Endothelial cell of umbilical vein (primary cell): ENCODE measurements at regions not wholly inside any gene's neighbourhood (a gene's known extent, or its start where the extent isn't known, plus 50 kb on each side); places are given as distances from the start of the nearest gene placed in this dataset.

Source experiments
- BruUV-seq: library from RNA; stranded (reverse); fragments of 400-500 nt; replicated peaks from 2 replicates; lab custom pipeline; 2021; lab: Mats Ljungman, UMichigan
- CTCF ChIA-PET: fragments of 300-600, 350-600 bp; sonication (Branson Sonifier 250); formaldehyde crosslinking; loops from one replicate; lab custom pipeline; 2021; ENCODE audit warnings: antibody characterized with exemption, inconsistent platforms; lab: Charles Lee
- POLR2A ChIA-PET: fragments of 300-600, 350-600 bp; sonication (Branson Sonifier 250); formaldehyde crosslinking; loops from one replicate; lab custom pipeline; 2021; ENCODE audit warnings: antibody characterized with exemption, inconsistent platforms; lab: Charles Lee
- DNase-seq: peaks from one replicate; pipeline ENCODE4 v3.0.0-alpha.2; 2011; ENCODE audit warnings: low read depth, low spot score
- FAIRE-seq: peaks from 2 replicates; lab custom pipeline; 2011; peaks lifted over from hg19 to GRCh38; lab: Jason Lieb, UNC
- H2AFZ ChIP-seq: 2 replicates; pipeline ENCODE4 v1.6.0; 2012; ENCODE audit warnings: low read depth, low read length, control low read depth, inconsistent platforms
- H3K27ac ChIP-seq: 2 replicates; pipeline ENCODE4 v1.5.1; 2011; ENCODE audit warnings: low read depth, mild to moderate bottlenecking, control low read depth, low read length, moderate library complexity; ENCODE audit not compliant: insufficient read depth
- H3K27me3 ChIP-seq, 2 experiments: 2 replicates each; pipeline versions ENCODE4 v1.6.0 to v1.6.1; 2011; ENCODE audit warnings: low read length in 2 of 2, mixed read lengths in 1 of 2; ENCODE audit not compliant: control insufficient read depth in 2 of 2, insufficient read depth in 2 of 2
- H3K36me3 ChIP-seq, 2 experiments: 2 replicates in 1 of 2; 3 replicates in 1 of 2; pipeline ENCODE4 v1.5.1; 2011; ENCODE audit warnings: low read length in 2 of 2, mild to moderate bottlenecking in 1 of 2, moderate library complexity in 1 of 2; ENCODE audit not compliant: control insufficient read depth in 2 of 2, insufficient read depth in 2 of 2; ENCODE audit errors: extremely low read depth in 1 of 2
- H3K4me1 ChIP-seq: 3 replicates; pipeline ENCODE4 v1.5.1; 2011; ENCODE audit warnings: mild to moderate bottlenecking, low read length; ENCODE audit not compliant: control insufficient read depth, insufficient read depth; ENCODE audit errors: extremely low read depth
- H3K4me2 ChIP-seq: 2 replicates; pipeline ENCODE4 v1.6.1; 2011; ENCODE audit warnings: low read length, control low read depth, mixed read lengths; ENCODE audit not compliant: insufficient read depth
- H3K4me3 ChIP-seq, 3 experiments: fragments of 200-600 bp in 1 of 3; sonication (generic), shearing (Covaris generic) in 1 of 3; replicated peaks in 1 of 3; 2 replicates each; pipeline ENCODE4 v1.5.1; 2011 to 2016; ENCODE audit warnings: control low read depth in 3 of 3, low read length in 3 of 3, mild to moderate bottlenecking in 2 of 3, inconsistent platforms in 1 of 3, low read depth in 1 of 3, moderate library complexity in 1 of 3; ENCODE audit not compliant: insufficient read depth in 1 of 3
- H3K79me2 ChIP-seq: 2 replicates; pipeline ENCODE4 v1.6.0; 2012; ENCODE audit warnings: low read length, inconsistent platforms; ENCODE audit not compliant: control insufficient read depth, insufficient read depth
- H3K9ac ChIP-seq: replicated peaks from 2 replicates; pipeline ENCODE3; 2011; ENCODE audit warnings: low read length, control low read depth; ENCODE audit not compliant: insufficient read depth; ENCODE audit errors: extremely low read depth
- H3K9me1 ChIP-seq: replicated peaks from 3 replicates; pipeline ENCODE4 v1.6.0; 2011; ENCODE audit warnings: mild to moderate bottlenecking, low read length; ENCODE audit not compliant: control insufficient read depth, insufficient read depth; ENCODE audit errors: extremely low read depth
- H3K9me3 ChIP-seq: replicated peaks from 2 replicates; pipeline ENCODE4 v1.5.1; 2012; ENCODE audit warnings: low read length, inconsistent platforms; ENCODE audit not compliant: control insufficient read depth, insufficient read depth
- H4K20me1 ChIP-seq: replicated peaks from 2 replicates; pipeline ENCODE3; 2011; ENCODE audit warnings: mild to moderate bottlenecking, low read length; ENCODE audit not compliant: control insufficient read depth, insufficient read depth; ENCODE audit errors: extremely low read depth
- CTCF ChIP-seq, 2 donors: IDR thresholded peaks; 1 replicate in 1 of 2; 2 replicates in 1 of 2; pipeline ENCODE4 v1.5.1; 2011; ENCODE audit warnings: low read length in 2 of 2, mild to moderate bottlenecking in 2 of 2, moderate library complexity in 2 of 2, control low read depth in 1 of 2, inconsistent platforms in 1 of 2, low read depth in 1 of 2; ENCODE audit not compliant: insufficient read depth in 1 of 2; ENCODE audit errors: extremely low read depth in 1 of 2
- EZH2 ChIP-seq: IDR thresholded peaks from 2 replicates; pipeline ENCODE4 v1.6.1; 2012; ENCODE audit warnings: borderline replicate concordance, low read depth, mild to moderate bottlenecking, moderate library complexity, low read length, inconsistent platforms; ENCODE audit not compliant: severe bottlenecking
- FOS ChIP-seq: IDR thresholded peaks from 2 replicates; pipeline ENCODE4 v1.6.1; 2011; ENCODE audit warnings: mild to moderate bottlenecking, low read length, moderate library complexity, borderline replicate concordance; ENCODE audit not compliant: insufficient read depth
- GATA2 ChIP-seq: IDR thresholded peaks from 2 replicates; pipeline ENCODE4 v1.7.0; 2011; ENCODE audit warnings: low read depth, mild to moderate bottlenecking, moderate library complexity, mixed read lengths, low read length; ENCODE audit not compliant: insufficient read length, insufficient read depth
- JUN ChIP-seq: IDR thresholded peaks from 2 replicates; pipeline ENCODE4 v1.6.1; 2011; ENCODE audit warnings: borderline replicate concordance, low read depth; ENCODE audit not compliant: insufficient read length, insufficient read depth
- MYC ChIP-seq: IDR thresholded peaks from one replicate; pipeline ENCODE4 v1.6.1; 2011; ENCODE audit warnings: mild to moderate bottlenecking, low read depth, low read length
- POLR2A ChIP-seq: IDR thresholded peaks from 2 replicates; pipeline ENCODE4 v1.6.1; 2012; ENCODE audit warnings: low read depth, mild to moderate bottlenecking, control low read depth, low read length
- POLR2AphosphoS5 ChIP-seq: IDR thresholded peaks from 2 replicates; pipeline ENCODE4 v1.6.1; 2012; ENCODE audit warnings: low read depth, mild to moderate bottlenecking, control low read depth, low read length, moderate library complexity; ENCODE audit not compliant: insufficient read depth
- dilution Hi-C: fragments of 300-500 bp; cut with MboI; formaldehyde crosslinking; loops from one replicate; pipeline ENCODE4 v1.15.0; 2019; ENCODE audit warnings: low sequenced_read_pairs; ENCODE audit not compliant: extremely low pct_ligation_motif_present
- intact Hi-C: fragments of 100-400 bp; cut with micrococcal nuclease; formaldehyde crosslinking; loops from one replicate; pipeline ENCODE4 v1.10.0; 2022
- TF ChIP-seq, protein P1 (sequence below): IDR thresholded peaks from 2 replicates; pipeline ENCODE4 v1.6.1; 2011; ENCODE audit not compliant: insufficient read depth, insufficient read length

DNA sequence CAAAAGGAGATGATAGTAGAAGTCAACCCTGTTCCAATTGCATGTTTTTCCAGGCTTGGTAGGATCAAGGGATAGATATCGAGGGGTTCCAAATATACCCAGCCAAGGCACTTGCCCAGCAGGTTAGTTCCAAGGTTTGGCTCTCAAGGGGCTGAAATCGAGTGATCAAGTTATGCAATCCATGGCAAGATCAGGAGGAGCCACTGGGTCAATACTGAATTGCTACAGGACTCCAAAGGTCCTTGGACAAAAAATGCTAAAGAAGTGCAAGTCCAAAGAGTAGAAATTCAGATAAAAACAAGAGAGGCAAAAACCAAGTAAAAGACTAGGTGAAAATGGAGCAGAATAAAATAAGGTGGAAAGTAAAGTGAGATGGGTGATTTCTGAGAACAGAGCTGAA, 179.1 kb upstream of the RFX3 start:
- intact Hi-C loops (no loop called here), dilution Hi-C loops (no loop called here)
- no peak overlapping the region for H2AFZ ChIP-seq
- TF ChIP-seq MYC (no peak), CTCF (IDR thresholded peaks at IDR 0.05; ENCODE audit: extremely low read depth in 1 of 2, insufficient read depth in 1 of 2, low read depth in 1 of 2, low read length in 2 of 2) (no peak), POLR2A (no peak), POLR2AphosphoS5 (no peak), FOS (no peak), EZH2 (no peak), GATA2 (no peak), JUN (no peak)
- TF ChIP-seq, protein P1, sequence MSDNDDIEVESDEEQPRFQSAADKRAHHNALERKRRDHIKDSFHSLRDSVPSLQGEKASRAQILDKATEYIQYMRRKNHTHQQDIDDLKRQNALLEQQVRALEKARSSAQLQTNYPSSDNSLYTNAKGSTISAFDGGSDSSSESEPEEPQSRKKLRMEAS = no peak
- no peaks in the 10 kb centered on the region for H3K9me1 ChIP-seq
- H3K9ac ChIP-seq = no peak overlapping the region
- H3K27ac ChIP-seq = no peak overlapping the region
- H3K36me3 ChIP-seq = no peaks in the 10 kb centered on the region
- POLR2A ChIA-PET = no interaction called here
- no peaks in the 10 kb centered on the region for H3K79me2 ChIP-seq
- DNase-seq (no peak), FAIRE-seq (no peak)
- CTCF ChIA-PET = no interaction called here
- peaks cover 2 to 10% of the 10 kb centered on the region in 2 experiments for H3K27me3 ChIP-seq
- H4K20me1 ChIP-seq = no peaks in the 10 kb centered on the region
- no peaks in the 10 kb centered on the region for H3K9me3 ChIP-seq
- no peak overlapping the region for H3K4me3 ChIP-seq
- BruUV-seq = no TSS peak
- H3K4me2 ChIP-seq = no peak overlapping the region
- no peaks in the 10 kb centered on the region for H3K4me1 ChIP-seq
